Keratinocyte (primary cell): ENCODE measurements at regions not wholly inside any gene's neighbourhood (a gene's known extent, or its start where the extent isn't known, plus 50 kb on each side); places are given as distances from the start of the nearest gene placed in this dataset.

Experiments used
- DNase-seq: peaks from one replicate; pipeline ENCODE4 v3.0.0-alpha.2; 2011; ENCODE audit warnings: low read depth, missing footprints, low spot score
- FAIRE-seq: peaks from 2 replicates; lab custom pipeline; 2011; peaks lifted over from hg19 to GRCh38; lab: Jason Lieb, UNC
- H2AFZ ChIP-seq: 2 replicates; pipeline ENCODE4 v1.6.0; 2012; ENCODE audit warnings: low read length, control low read depth, inconsistent platforms; ENCODE audit not compliant: control insufficient read depth
- H3K27ac ChIP-seq: 2 replicates; pipeline ENCODE4 v1.5.1; 2011; ENCODE audit warnings: low read length; ENCODE audit not compliant: control insufficient read depth, insufficient read depth
- H3K27me3 ChIP-seq: 3 replicates; pipeline ENCODE4 v1.6.0; 2011; ENCODE audit warnings: low read length; ENCODE audit not compliant: control insufficient read depth, insufficient read depth; ENCODE audit errors: extremely low read depth
- H3K36me3 ChIP-seq, 2 experiments: 2 replicates in 1 of 2; 3 replicates in 1 of 2; pipeline ENCODE4 v1.5.1; 2011; ENCODE audit warnings: low read length in 2 of 2, mild to moderate bottlenecking in 1 of 2; ENCODE audit not compliant: control insufficient read depth in 2 of 2, insufficient read depth in 2 of 2; ENCODE audit errors: extremely low read depth in 1 of 2
- H3K4me1 ChIP-seq: 3 replicates; pipeline ENCODE4 v1.5.1; 2011; ENCODE audit warnings: low read length; ENCODE audit not compliant: control insufficient read depth, insufficient read depth; ENCODE audit errors: extremely low read depth
- H3K4me2 ChIP-seq: 3 replicates; pipeline ENCODE4 v1.6.0; 2011; ENCODE audit warnings: low read depth, low read length; ENCODE audit not compliant: control insufficient read depth, insufficient read depth; ENCODE audit errors: extremely low read depth
- H3K4me3 ChIP-seq, 3 experiments: fragments of 200-600 bp in 1 of 3; sonication (generic) in 1 of 3; 2 replicates in 2 of 3; 3 replicates in 1 of 3; pipeline ENCODE4 v1.5.1; 2011 to 2016; ENCODE audit warnings: low read length in 3 of 3, mild to moderate bottlenecking in 3 of 3, control low read depth in 2 of 3, inconsistent platforms in 1 of 3, low read depth in 1 of 3, mixed read lengths in 1 of 3, mixed run types in 1 of 3, moderate library complexity in 1 of 3; ENCODE audit not compliant: control insufficient read depth in 2 of 3, insufficient read depth in 2 of 3; ENCODE audit errors: extremely low read depth in 1 of 3
- H3K79me2 ChIP-seq: 2 replicates; pipeline ENCODE4 v1.6.0; 2012; ENCODE audit warnings: low read length; ENCODE audit not compliant: control insufficient read depth, insufficient read depth
- H3K9ac ChIP-seq: 3 replicates; pipeline ENCODE4 v1.6.0; 2011; ENCODE audit warnings: low read length; ENCODE audit not compliant: control insufficient read depth, insufficient read depth; ENCODE audit errors: extremely low read depth
- H3K9me1 ChIP-seq: 3 replicates; pipeline ENCODE4 v1.6.0; 2011; ENCODE audit warnings: low read length; ENCODE audit not compliant: control insufficient read depth, insufficient read depth; ENCODE audit errors: extremely low read depth
- H3K9me3 ChIP-seq: 2 replicates; pipeline ENCODE4 v1.5.1; 2012; ENCODE audit warnings: low read depth, low read length; ENCODE audit not compliant: control insufficient read depth
- H4K20me1 ChIP-seq: 3 replicates; pipeline ENCODE4 v1.6.0; 2011; ENCODE audit warnings: low read length; ENCODE audit not compliant: control insufficient read depth, insufficient read depth; ENCODE audit errors: extremely low read depth
- CTCF ChIP-seq, 3 experiments: IDR thresholded peaks in 1 of 3; conservative IDR thresholded peaks in 1 of 3; optimal IDR thresholded peaks in 1 of 3; 2 replicates in 2 of 3; 3 replicates in 1 of 3; pipeline versions ENCODE3 to v1.5.1; 2011; ENCODE audit warnings: low read length in 3 of 3, mild to moderate bottlenecking in 3 of 3, moderate library complexity in 2 of 3, control low read depth in 1 of 3, inconsistent platforms in 1 of 3; ENCODE audit not compliant: insufficient read depth in 2 of 3; ENCODE audit errors: extremely low read depth in 1 of 3
- EZH2 ChIP-seq: IDR thresholded peaks from one replicate; pipeline ENCODE4 v1.6.1; 2012; ENCODE audit warnings: inconsistent platforms, mild to moderate bottlenecking, low read length, moderate library complexity
- dilution Hi-C: fragments of 300-500 bp; cut with MboI; formaldehyde crosslinking; loops from one replicate; pipeline ENCODE4 v1.7.0; 2020; ENCODE audit warnings: low sequenced_read_pairs; ENCODE audit not compliant: extremely low pct_ligation_motif_present

GRCh38 chr6:80793411-80793810 is 686.9 kb downstream of the BCKDHB start:
- DNase-seq (no peak), FAIRE-seq (no peak)
- no peak for TF ChIP-seq EZH2
- TF ChIP-seq CTCF (optimal IDR thresholded peaks at IDR 0.05 in 1 of 3, IDR thresholded peaks at IDR 0.05 in 1 of 3, conservative IDR thresholded peaks at IDR 0.05 in 1 of 3; ENCODE audit: extremely low read depth in 1 of 3, insufficient read depth in 2 of 3, low read length in 3 of 3), result no peak
- Histone ChIP-seq H3K9me1 (no peaks in the 10 kb centered on the region), H3K4me2 (no peak overlapping the region), H3K27me3 (no peaks in the 10 kb centered on the region), H3K79me2 (no peaks in the 10 kb centered on the region), H3K4me1 (no peaks in the 10 kb centered on the region), H4K20me1 (no peaks in the 10 kb centered on the region), H2AFZ (no peak overlapping the region), H3K4me3 (no peak overlapping the region), H3K36me3 (no peaks in the 10 kb centered on the region), H3K27ac (no peak overlapping the region), H3K9ac (no peak overlapping the region), H3K9me3 (no peaks in the 10 kb centered on the region)
- dilution Hi-C loops, result no loop called here

- Histone ChIP-seq H3K9me3 (no peaks in the 10 kb centered on the region), H3K9me1 (no peaks in the 10 kb centered on the region), H2AFZ (no peak overlapping the region), H4K20me1 (no peaks in the 10 kb centered on the region), H3K9ac (no peak overlapping the region), H3K4me3 (no peak overlapping the region), H3K27me3 (no peaks in the 10 kb centered on the region), H3K36me3 (no peaks in the 10 kb centered on the region), H3K27ac (no peak overlapping the region), H3K4me2 (no peak overlapping the region), H3K79me2 (no peaks in the 10 kb centered on the region), H3K4me1 (no peaks in the 10 kb centered on the region)
- TF ChIP-seq CTCF (optimal IDR thresholded peaks at IDR 0.05 in 1 of 3, IDR thresholded peaks at IDR 0.05 in 1 of 3, conservative IDR thresholded peaks at IDR 0.05 in 1 of 3; ENCODE audit: extremely low read depth in 1 of 3, insufficient read depth in 2 of 3, low read length in 3 of 3) (no peak), EZH2 (no peak)
- dilution Hi-C loops, result no loop called here
- FAIRE-seq (no peak), DNase-seq (no peak)
These were observed 685.7 kb downstream of the BCKDHB start for GRCh38 chr6:80792151-80792550.
